ENCODE measurements at regions not wholly inside any gene's neighbourhood (a gene's known extent, or its start where the extent isn't known, plus 50 kb on each side); places are given as distances from the start of the nearest gene placed in this dataset.

DNA sequence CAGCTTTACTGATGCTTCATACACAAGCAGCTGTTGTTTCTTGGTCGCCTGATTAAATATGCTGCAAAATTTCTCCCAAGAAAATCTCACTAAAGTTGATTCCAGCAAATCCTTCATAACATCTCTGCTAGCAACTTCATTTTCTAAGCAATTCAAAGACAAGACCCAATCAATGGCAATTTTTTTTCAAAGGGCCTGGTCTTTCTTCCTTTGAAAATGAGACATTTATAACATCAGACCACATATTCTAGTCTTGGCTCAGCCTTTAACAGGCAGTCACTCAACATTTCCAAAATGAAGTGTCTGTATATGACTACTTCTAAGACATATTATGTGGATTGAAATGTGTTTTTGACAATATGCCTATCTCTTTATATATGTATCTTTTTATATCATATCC, 702.6 kb downstream of the KCNA4 start:
- no peak for DNase-seq
- TF ChIP-seq, protein P1, sequence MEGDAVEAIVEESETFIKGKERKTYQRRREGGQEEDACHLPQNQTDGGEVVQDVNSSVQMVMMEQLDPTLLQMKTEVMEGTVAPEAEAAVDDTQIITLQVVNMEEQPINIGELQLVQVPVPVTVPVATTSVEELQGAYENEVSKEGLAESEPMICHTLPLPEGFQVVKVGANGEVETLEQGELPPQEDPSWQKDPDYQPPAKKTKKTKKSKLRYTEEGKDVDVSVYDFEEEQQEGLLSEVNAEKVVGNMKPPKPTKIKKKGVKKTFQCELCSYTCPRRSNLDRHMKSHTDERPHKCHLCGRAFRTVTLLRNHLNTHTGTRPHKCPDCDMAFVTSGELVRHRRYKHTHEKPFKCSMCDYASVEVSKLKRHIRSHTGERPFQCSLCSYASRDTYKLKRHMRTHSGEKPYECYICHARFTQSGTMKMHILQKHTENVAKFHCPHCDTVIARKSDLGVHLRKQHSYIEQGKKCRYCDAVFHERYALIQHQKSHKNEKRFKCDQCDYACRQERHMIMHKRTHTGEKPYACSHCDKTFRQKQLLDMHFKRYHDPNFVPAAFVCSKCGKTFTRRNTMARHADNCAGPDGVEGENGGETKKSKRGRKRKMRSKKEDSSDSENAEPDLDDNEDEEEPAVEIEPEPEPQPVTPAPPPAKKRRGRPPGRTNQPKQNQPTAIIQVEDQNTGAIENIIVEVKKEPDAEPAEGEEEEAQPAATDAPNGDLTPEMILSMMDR (IDR thresholded peaks at IDR 0.05; ENCODE audit: insufficient read depth in 1 of 2, low read depth in 1 of 2, low read length in 1 of 2, severe bottlenecking in 1 of 2, unreplicated experiment in 1 of 2), result no peak
- no peaks in the 10 kb centered on the region for H3K4me1 ChIP-seq
- ChIA-PET POLR2A (no interaction called here), CTCF (no interaction called here)
- Mint-ChIP-seq H3K27me3 (ENCODE audit: insufficient read depth, unreplicated experiment) (no peaks in the 10 kb centered on the region), H3K4me3 (ENCODE audit: unreplicated experiment) (no peak overlapping the region), H3K9me3 (ENCODE audit: unreplicated experiment) (no peaks in the 10 kb centered on the region), H3K4me1 (ENCODE audit: low read depth, unreplicated experiment) (peaks cover 7% of the 10 kb centered on the region), H3K36me3 (ENCODE audit: insufficient read depth, unreplicated experiment) (no peaks in the 10 kb centered on the region), H3K27ac (ENCODE audit: unreplicated experiment) (no peak overlapping the region)
- no peaks in the 10 kb centered on the region for H3K9me3 ChIP-seq
- H3K36me3 ChIP-seq (ENCODE audit: control insufficient read depth, insufficient read depth, low read length), result no peaks in the 10 kb centered on the region
- intact Hi-C loops (cut with micrococcal nuclease; ENCODE audit: unreplicated experiment), result no loop called here
- H3K27me3 ChIP-seq (replicated peaks; ENCODE audit: control insufficient read depth, insufficient read depth, low read length), result no peaks in the 10 kb centered on the region
- BruUV-seq (replicated peaks), result no TSS peak
- H3K4me3 ChIP-seq (ENCODE audit: low read depth, low read length), result no peak overlapping the region

DNA sequence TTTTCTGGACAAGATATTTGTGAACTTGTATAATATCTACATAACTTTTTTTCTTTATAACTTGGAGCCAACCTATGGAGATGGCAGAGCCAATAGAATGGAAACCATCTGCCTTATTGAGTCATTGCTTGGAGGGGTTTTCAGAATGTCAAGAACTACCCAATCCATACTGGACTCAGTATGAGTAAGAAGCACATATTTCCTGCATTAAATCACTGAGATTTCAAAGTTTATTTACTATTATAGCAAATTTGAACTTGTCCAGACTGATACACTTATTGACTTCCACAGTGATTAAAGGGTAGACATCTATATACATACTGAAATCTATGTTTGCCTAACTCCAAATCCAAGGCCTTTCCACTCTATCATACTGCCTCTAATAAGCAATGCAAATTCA, 704.0 kb downstream of the KCNA4 start:
- no peaks in the 10 kb centered on the region for H3K4me1 ChIP-seq
- TF ChIP-seq, protein P1 (IDR thresholded peaks at IDR 0.05; ENCODE audit: insufficient read depth in 1 of 2, low read depth in 1 of 2, low read length in 1 of 2, severe bottlenecking in 1 of 2, unreplicated experiment in 1 of 2), result no peak
- no peaks in the 10 kb centered on the region for H3K9me3 ChIP-seq
- no peaks in the 10 kb centered on the region for H3K36me3 Mint-ChIP-seq (ENCODE audit: insufficient read depth, unreplicated experiment)
- no peak overlapping the region for H3K27ac Mint-ChIP-seq (ENCODE audit: unreplicated experiment)
- no peaks in the 10 kb centered on the region for H3K27me3 ChIP-seq (replicated peaks; ENCODE audit: control insufficient read depth, insufficient read depth, low read length)
- BruUV-seq (replicated peaks), result no TSS peak
- no peaks in the 10 kb centered on the region for H3K36me3 ChIP-seq (ENCODE audit: control insufficient read depth, insufficient read depth, low read length)
- CTCF ChIA-PET, result no interaction called here
- no peak for DNase-seq
- H3K4me1 Mint-ChIP-seq (ENCODE audit: low read depth, unreplicated experiment), result peaks cover 7% of the 10 kb centered on the region
- no peaks in the 10 kb centered on the region for H3K9me3 Mint-ChIP-seq (ENCODE audit: unreplicated experiment)
- POLR2A ChIA-PET, result no interaction called here
- H3K4me3 Mint-ChIP-seq (ENCODE audit: unreplicated experiment), result no peak overlapping the region
- H3K4me3 ChIP-seq (ENCODE audit: low read depth, low read length), result no peak overlapping the region
- no peaks in the 10 kb centered on the region for H3K27me3 Mint-ChIP-seq (ENCODE audit: insufficient read depth, unreplicated experiment)
- intact Hi-C loops (cut with micrococcal nuclease; ENCODE audit: unreplicated experiment), result no loop called here

DNA sequence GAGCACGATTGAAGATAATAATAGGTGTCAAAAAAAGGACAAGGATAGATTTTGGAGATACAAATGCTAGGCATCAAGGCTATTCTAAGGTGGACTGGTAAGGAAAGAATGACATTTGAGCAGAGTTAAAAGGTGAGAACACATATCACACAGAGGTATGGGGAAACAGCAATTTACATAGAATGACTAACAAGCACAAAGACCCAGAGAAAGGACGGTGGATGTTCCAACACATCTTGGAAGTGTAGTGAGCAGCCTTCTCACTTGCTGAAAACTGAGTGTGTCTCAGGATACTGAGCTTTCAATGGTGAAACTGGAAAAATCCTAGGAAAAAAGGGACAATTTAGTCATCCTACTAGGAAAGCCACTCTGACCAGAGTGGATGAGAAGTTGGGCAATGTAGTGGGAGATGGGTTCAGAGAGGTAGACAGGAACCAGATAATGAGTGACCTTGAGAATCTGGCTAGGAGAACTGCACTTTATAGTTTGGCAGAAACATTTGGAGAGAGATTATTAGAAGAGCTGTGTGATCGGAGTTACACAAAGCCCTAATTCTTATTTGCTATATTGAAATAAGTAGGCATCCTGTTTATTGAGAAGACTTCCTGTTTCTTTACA, 706.0 kb downstream of the KCNA4 start:
- Mint-ChIP-seq H3K4me3 (ENCODE audit: unreplicated experiment) (no peak overlapping the region), H3K36me3 (ENCODE audit: insufficient read depth, unreplicated experiment) (no peaks in the 10 kb centered on the region), H3K27me3 (ENCODE audit: insufficient read depth, unreplicated experiment) (no peaks in the 10 kb centered on the region), H3K9me3 (ENCODE audit: unreplicated experiment) (no peaks in the 10 kb centered on the region), H3K4me1 (ENCODE audit: low read depth, unreplicated experiment) (peaks cover 7% of the 10 kb centered on the region), H3K27ac (ENCODE audit: unreplicated experiment) (no peak overlapping the region)
- Histone ChIP-seq H3K27me3 (replicated peaks; ENCODE audit: control insufficient read depth, insufficient read depth, low read length) (no peaks in the 10 kb centered on the region), H3K4me1 (no peaks in the 10 kb centered on the region), H3K9me3 (no peaks in the 10 kb centered on the region), H3K4me3 (ENCODE audit: low read depth, low read length) (no peak overlapping the region), H3K36me3 (ENCODE audit: control insufficient read depth, insufficient read depth, low read length) (no peaks in the 10 kb centered on the region)
- no peak for DNase-seq
- ChIA-PET POLR2A (no interaction called here), CTCF (no interaction called here)
- no TSS peak for BruUV-seq (replicated peaks)
- TF ChIP-seq, protein P1 (IDR thresholded peaks at IDR 0.05; ENCODE audit: insufficient read depth in 1 of 2, low read depth in 1 of 2, low read length in 1 of 2, severe bottlenecking in 1 of 2, unreplicated experiment in 1 of 2), result no peak
- intact Hi-C loops (cut with micrococcal nuclease; ENCODE audit: unreplicated experiment), result no loop called here

All from Caco-2 (cell line).